H54 (cell line): ENCODE measurements at regions not wholly inside any gene's neighbourhood (a gene's known extent, or its start where the extent isn't known, plus 50 kb on each side); places are given as distances from the start of the nearest gene placed in this dataset.
"Not testable (repeated sequence)": the region's sequence is repeated elsewhere in the genome, so short reads cannot be mapped to it uniquely, and the experiment has no call there.

ENCODE experiments used
- DNase-seq: peaks from one replicate; pipeline ENCODE4 v3.0.0; 2011; ENCODE audit warnings: low spot score, mixed read lengths; ENCODE audit not compliant: insufficient read length
- FAIRE-seq: peaks from 3 replicates; lab custom pipeline; 2011; peaks lifted over from hg19 to GRCh38; lab: Jason Lieb, UNC
- POLR2A ChIP-seq: IDR thresholded peaks from 2 replicates; pipeline ENCODE4 v1.6.1; 2011; ENCODE audit warnings: low read depth, mild to moderate bottlenecking, low read length

DNA sequence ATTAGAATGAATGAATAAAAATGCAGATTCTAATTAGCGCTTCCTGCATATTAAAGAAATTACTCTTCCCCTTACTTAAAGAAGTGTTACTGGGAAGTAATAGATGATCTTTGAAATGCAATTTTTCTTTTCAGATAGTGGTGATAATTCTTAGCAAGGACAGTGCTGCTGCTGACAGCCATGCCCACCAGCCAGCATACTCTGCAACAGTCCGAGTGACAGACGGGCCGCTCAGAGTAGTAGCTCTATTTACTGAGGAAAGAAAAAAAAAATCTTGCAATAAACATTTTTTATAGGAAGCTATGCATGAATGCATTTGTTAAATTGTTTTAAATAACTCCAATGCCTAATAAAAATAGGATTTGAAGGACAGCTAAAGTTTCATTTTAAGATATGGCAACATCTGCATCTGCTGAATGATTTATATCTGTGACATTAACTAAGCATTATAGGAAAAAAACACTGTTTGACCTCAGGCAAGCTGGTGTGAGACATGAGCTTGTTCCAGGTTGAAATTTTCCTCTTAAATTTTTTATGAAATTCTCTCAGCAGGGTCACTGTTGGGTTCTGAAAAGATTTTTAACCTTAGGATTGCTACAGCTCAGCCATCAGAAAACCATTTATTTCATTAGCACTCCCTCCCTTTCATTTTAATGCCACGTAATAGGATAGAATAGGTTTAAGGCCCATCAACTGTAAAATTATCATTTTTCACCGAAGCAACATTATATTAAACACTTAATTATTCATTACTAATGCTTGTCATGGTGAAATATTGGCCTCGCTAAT lies 393.8 kb downstream of the DCDC2C start:
- no peak for TF ChIP-seq POLR2A
- DNase-seq (no peak), FAIRE-seq (no peak)

- FAIRE-seq, result no peak
- DNase-seq, result no peak
- no peak for TF ChIP-seq POLR2A
These were observed 394.8 kb downstream of the DCDC2C start for GRCh38 chr2:4098137-4098536.

GRCh38 chr2:4101936-4102335 lies 398.6 kb downstream of the DCDC2C start:
- TF ChIP-seq POLR2A, result no peak
- DNase-seq (no peak), FAIRE-seq (no peak)

DNA sequence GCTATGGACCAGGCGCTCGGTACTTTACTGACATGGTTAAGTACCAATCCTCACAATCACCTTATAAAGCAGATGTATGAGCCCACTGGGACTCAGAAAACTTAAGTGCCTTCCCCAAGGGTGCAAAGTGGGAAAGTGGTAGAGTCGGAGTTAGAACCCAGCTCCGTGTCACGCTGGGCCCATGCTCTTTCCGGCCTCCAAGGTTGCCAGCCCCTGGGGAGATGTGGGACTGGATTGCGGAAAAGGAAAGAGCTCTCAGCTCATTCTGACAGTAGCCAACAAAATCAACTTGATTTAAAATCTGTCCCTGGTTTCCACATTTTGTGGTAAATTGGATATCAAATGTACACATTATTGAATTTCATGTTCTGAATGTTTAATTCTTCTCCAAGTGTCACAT lies 403.8 kb downstream of the DCDC2C start:
- no peak for DNase-seq
- no peak for TF ChIP-seq POLR2A

DNA sequence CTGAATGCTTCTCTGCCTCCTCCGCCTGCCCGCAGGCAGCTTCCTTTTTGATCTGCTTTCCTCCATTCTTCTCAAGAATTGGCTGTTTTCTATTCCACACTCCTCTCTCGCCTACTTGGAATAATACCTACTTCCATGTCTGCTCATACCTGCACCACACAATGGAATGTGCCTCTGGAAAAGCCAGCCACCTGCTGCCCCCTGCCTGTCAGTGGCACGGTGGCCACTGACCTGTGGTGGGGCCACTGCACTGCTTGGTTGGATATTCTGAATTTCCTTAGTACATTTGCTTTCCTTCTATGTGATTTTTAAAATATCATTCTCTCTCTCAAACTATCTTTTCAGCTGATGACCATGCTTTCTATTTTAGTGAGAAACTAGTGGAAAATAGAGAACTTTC lies 406.9 kb downstream of the DCDC2C start:
- no peak for FAIRE-seq
- no peak for DNase-seq
- no peak for TF ChIP-seq POLR2A

More for the DNA sequence above, 403.8 kb downstream of the DCDC2C start:
- FAIRE-seq, result no peak

GRCh38 chr2:4115435-4115834 lies 412.1 kb downstream of the DCDC2C start:
- not testable (repeated sequence) for DNase-seq, FAIRE-seq

GRCh38 chr2:4122726-4123125 lies 419.4 kb downstream of the DCDC2C start:
- FAIRE-seq (no peak), DNase-seq (no peak)
- no peak for TF ChIP-seq POLR2A

GRCh38 chr2:4130651-4131050 lies 427.3 kb downstream of the DCDC2C start:
- no peak for TF ChIP-seq POLR2A
- FAIRE-seq, result no peak
- DNase-seq, result no peak

DNA sequence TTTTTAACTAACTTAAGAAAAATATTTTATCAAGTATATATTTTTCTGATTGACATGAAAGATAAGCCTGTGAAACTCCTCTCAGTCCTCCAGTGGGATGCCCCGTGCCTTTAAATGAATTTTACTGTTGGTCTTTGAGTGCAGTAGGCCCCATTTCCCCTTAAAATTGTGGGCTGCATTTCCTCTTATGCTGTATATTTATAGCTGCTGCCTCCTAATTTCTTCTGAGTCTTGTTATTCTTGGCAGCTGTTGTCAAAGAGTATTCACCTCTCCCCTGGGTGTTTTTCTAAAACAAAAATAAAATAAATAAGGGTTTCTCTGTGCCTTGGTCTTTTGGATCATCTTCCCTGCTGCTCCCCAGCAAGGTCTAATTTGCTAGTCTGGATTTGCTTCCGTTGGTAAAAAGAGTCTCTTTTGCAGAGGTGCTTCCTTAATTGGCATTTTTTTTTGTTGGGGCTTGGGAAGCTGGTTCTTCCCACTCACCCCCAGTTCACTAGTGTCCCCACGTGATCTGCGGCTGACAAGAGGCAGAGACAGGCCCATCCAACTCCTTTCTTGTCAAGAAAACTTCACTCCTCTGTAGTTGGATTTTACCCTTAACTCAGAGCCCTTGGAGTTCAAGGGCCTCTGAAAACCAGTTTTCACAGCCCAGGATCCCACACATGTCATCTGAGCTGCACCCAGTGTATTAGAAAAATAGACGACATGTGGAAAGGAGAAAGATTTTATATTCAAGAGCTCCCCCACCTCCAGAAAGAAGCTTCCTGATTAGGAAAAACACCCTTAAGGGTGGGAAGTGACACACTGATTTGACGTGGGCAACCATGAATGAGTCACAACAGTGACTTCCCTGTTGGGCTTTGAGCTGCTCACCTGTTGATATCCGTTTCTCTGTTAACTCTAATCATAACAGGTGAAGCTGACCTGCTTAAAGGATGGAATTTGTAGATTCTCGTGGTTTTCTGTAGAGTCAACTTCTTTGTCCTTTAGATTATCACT lies 431.5 kb downstream of the DCDC2C start:
- FAIRE-seq (no peak), DNase-seq (no peak)
- TF ChIP-seq POLR2A, result no peak

DNA sequence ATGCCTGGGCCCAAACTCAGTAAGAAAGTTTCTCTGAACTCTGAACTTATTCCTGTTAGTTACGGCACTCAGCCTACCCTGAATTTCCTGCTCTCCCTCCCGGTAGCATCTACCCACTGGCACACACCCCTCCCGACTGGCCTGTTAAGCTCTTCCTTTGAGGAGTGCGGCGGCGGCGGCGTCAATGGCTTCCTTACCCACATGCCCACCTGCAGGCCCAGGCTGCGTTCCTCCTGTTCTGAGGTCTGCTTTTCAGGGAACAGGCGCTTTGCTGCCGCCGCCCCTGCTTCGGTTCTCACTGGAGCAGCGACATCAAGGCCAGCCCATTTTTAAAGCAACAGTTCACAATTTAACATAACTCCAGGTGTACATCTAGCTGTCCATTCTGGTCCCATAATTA lies 432.4 kb downstream of the DCDC2C start:
- no peak for FAIRE-seq
- TF ChIP-seq POLR2A, result no peak
- DNase-seq, result no peak

DNA sequence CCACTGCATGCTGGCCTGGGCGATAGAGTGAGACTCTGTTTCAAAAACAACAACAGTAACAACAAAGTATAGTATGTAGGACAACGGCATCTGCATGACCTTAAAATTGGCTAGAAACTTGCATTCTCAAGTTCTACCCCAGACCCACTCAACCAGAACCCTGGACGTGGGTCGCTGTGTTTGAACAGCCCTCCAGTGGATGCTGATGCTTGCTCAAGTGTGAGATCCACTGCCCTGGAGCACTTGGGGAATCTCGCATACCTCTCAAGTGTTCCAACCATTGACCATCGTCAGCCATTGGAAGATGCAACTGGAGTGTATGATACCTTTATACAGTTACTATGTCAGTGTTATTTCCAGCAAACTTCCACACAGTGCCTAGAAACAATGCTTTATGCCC lies 435.9 kb downstream of the DCDC2C start:
- DNase-seq (no peak), FAIRE-seq (no peak)
- TF ChIP-seq POLR2A, result no peak

DNA sequence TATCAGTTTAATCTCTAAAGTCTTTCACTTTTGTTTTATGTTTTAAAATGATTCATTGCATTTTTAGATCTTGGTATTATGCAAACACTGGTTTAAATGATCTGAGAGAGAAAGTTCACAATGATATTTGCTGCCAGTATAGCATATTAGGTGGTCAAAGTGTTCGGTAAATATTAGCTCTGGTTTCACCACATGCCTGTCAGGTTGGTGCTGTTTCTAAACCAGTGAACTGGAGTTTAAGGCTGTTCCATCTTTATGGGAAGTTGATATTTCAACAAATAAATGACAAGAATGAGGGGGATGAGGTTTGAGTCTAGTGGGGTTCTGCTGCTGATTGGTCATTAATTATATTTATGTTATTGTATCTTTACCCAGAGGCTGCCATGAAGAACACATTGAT lies 436.4 kb downstream of the DCDC2C start:
- DNase-seq (no peak), FAIRE-seq (no peak)
- TF ChIP-seq POLR2A, result no peak

- DNase-seq (no peak), FAIRE-seq (no peak)
- no peak for TF ChIP-seq POLR2A
These were observed 437.1 kb downstream of the DCDC2C start for GRCh38 chr2:4140281-4140970.

- DNase-seq, result no peak
- no peak for FAIRE-seq
- no peak for TF ChIP-seq POLR2A
These were observed 441.4 kb downstream of the DCDC2C start for GRCh38 chr2:4144731-4145130.

GRCh38 chr2:4151521-4151920 lies 448.1 kb downstream of the DCDC2C start:
- FAIRE-seq (no peak), DNase-seq (no peak)
- TF ChIP-seq POLR2A, result no peak
